Osteocyte (in vitro differentiated cells): ENCODE measurements at regions not wholly inside any gene's neighbourhood (a gene's known extent, or its start where the extent isn't known, plus 50 kb on each side); places are given as distances from the start of the nearest gene placed in this dataset.

Experiments used
- DNase-seq: peaks from one replicate; pipeline ENCODE4 v3.0.0; 2021; ENCODE audit warnings: mixed read lengths; ENCODE audit not compliant: unreplicated experiment; ENCODE audit errors: extremely low spot score
- H3K27ac Mint-ChIP-seq: one replicate; pipeline ENCODE4 v1.8.0; 2021; ENCODE audit warnings: mild to moderate bottlenecking, mixed read lengths; ENCODE audit not compliant: unreplicated experiment
- H3K27me3 Mint-ChIP-seq: one replicate; pipeline ENCODE4 v1.8.0; 2021; ENCODE audit warnings: mixed read lengths; ENCODE audit not compliant: unreplicated experiment
- H3K36me3 Mint-ChIP-seq: one replicate; pipeline ENCODE4 v1.8.0; 2021; ENCODE audit warnings: mixed read lengths; ENCODE audit not compliant: unreplicated experiment
- H3K4me1 Mint-ChIP-seq: one replicate; pipeline ENCODE4 v1.8.0; 2021; ENCODE audit warnings: mixed read lengths; ENCODE audit not compliant: unreplicated experiment
- H3K4me3 Mint-ChIP-seq: one replicate; pipeline ENCODE4 v1.8.0; 2021; ENCODE audit warnings: mild to moderate bottlenecking, moderate library complexity, mixed read lengths; ENCODE audit not compliant: unreplicated experiment
- H3K9me3 Mint-ChIP-seq: one replicate; pipeline ENCODE4 v1.8.0; 2021; ENCODE audit warnings: mixed read lengths; ENCODE audit not compliant: unreplicated experiment
- CTCF ChIP-seq: fragments of 200-600 bp; sonication (generic); IDR thresholded peaks from 2 replicates; pipeline ENCODE4 v1.5.0; 2021; ENCODE audit warnings: antibody characterized with exemption, mild to moderate bottlenecking, moderate library complexity

GRCh38 chr9:22211588-22212360 is 202.7 kb upstream of the CDKN2B start:
- no peaks in the 10 kb centered on the region for H3K9me3 Mint-ChIP-seq
- DNase-seq, result no peak
- H3K4me1 Mint-ChIP-seq, result peaks cover 77% of the 10 kb centered on the region
- H3K27me3 Mint-ChIP-seq, result no peaks in the 10 kb centered on the region
- no peak overlapping the region for H3K4me3 Mint-ChIP-seq
- H3K36me3 Mint-ChIP-seq, result no peaks in the 10 kb centered on the region
- TF ChIP-seq CTCF, result no peak
- peak overlapping the region; percentile 92 for H3K27ac Mint-ChIP-seq

GRCh38 chr9:22214021-22214420 is 204.9 kb upstream of the CDKN2B start:
- DNase-seq, result no peak
- no peaks in the 10 kb centered on the region for H3K9me3 Mint-ChIP-seq
- H3K4me3 Mint-ChIP-seq, result no peak overlapping the region
- H3K27ac Mint-ChIP-seq, result peak overlapping the region; percentile 77
- no peaks in the 10 kb centered on the region for H3K36me3 Mint-ChIP-seq
- peaks cover 84% of the 10 kb centered on the region for H3K4me1 Mint-ChIP-seq
- no peaks in the 10 kb centered on the region for H3K27me3 Mint-ChIP-seq
- TF ChIP-seq CTCF, result no peak

GRCh38 chr9:22214497-22215031 is 205.5 kb upstream of the CDKN2B start:
- Mint-ChIP-seq H3K36me3 (no peaks in the 10 kb centered on the region), H3K9me3 (no peaks in the 10 kb centered on the region), H3K4me3 (no peak overlapping the region), H3K4me1 (peaks cover 78% of the 10 kb centered on the region), H3K27me3 (no peaks in the 10 kb centered on the region), H3K27ac (peak overlapping the region; percentile 77)
- no peak for DNase-seq
- TF ChIP-seq CTCF, result no peak

GRCh38 chr9:22215521-22215920 is 206.4 kb upstream of the CDKN2B start:
- Mint-ChIP-seq H3K9me3 (no peaks in the 10 kb centered on the region), H3K36me3 (no peaks in the 10 kb centered on the region), H3K27me3 (no peaks in the 10 kb centered on the region), H3K4me1 (peaks cover 71% of the 10 kb centered on the region), H3K4me3 (no peak overlapping the region), H3K27ac (peak overlapping the region; percentile 77)
- DNase-seq, result no peak
- no peak for TF ChIP-seq CTCF

GRCh38 chr9:22216730-22217172 is 207.6 kb upstream of the CDKN2B start:
- Mint-ChIP-seq H3K27ac (peak overlapping the region; percentile 80), H3K4me3 (no peak overlapping the region), H3K36me3 (no peaks in the 10 kb centered on the region), H3K9me3 (peaks cover 3% of the 10 kb centered on the region), H3K27me3 (no peaks in the 10 kb centered on the region), H3K4me1 (peaks cover 60% of the 10 kb centered on the region)
- peak; percentile 47 for TF ChIP-seq CTCF
- peak; percentile 86 for DNase-seq
